H1 (cell line): ENCODE measurements at regions not wholly inside any gene's neighbourhood (a gene's known extent, or its start where the extent isn't known, plus 50 kb on each side); places are given as distances from the start of the nearest gene placed in this dataset.
A peak's percentile ranks its signal among the peaks of the same experiment; 100 is the strongest.

Experiments used
- CTCF ChIA-PET: fragments of 300-600 bp; sonication (Branson Sonifier 250); formaldehyde crosslinking; loops from one replicate; lab custom pipeline; 2021; ENCODE audit not compliant: partially characterized antibody; lab: Charles Lee
- POLR2A ChIA-PET: fragments of 300-600 bp; sonication (Branson Sonifier 250); formaldehyde crosslinking; loops from one replicate; lab custom pipeline; 2021; ENCODE audit warnings: inconsistent platforms; ENCODE audit not compliant: partially characterized antibody; lab: Charles Lee
- DNase-seq, 2 experiments: peaks; one replicate each; pipeline versions ENCODE4 v3.0.0 to v3.0.0-alpha.2; 2010 to 2022; ENCODE audit warnings: low spot score in 2 of 2, low read depth in 1 of 2, mixed read lengths in 1 of 2
- FAIRE-seq: peaks from 2 replicates; lab custom pipeline; 2011; peaks lifted over from hg19 to GRCh38; lab: Jason Lieb, UNC
- H2AFZ ChIP-seq: 2 replicates; pipeline ENCODE4 v1.8.1; 2012; ENCODE audit warnings: low read length, inconsistent platforms
- H2AK5ac ChIP-seq: 2 replicates; pipeline ENCODE4 v1.6.1; 2013; ENCODE audit warnings: low read depth, low read length
- H2BK120ac ChIP-seq: replicated peaks from 2 replicates; pipeline ENCODE3; 2013; ENCODE audit warnings: low read depth, low read length, inconsistent platforms
- H2BK12ac ChIP-seq: 2 replicates; pipeline ENCODE4 v1.6.1; 2013; ENCODE audit warnings: low read depth, low read length
- H2BK15ac ChIP-seq: 2 replicates; pipeline ENCODE4 v1.6.1; 2013; ENCODE audit warnings: low read length
- H2BK20ac ChIP-seq: 2 replicates; pipeline ENCODE4 v1.6.1; 2013; ENCODE audit warnings: low read length
- H2BK5ac ChIP-seq: 2 replicates; pipeline ENCODE4 v1.6.1; 2013; ENCODE audit warnings: low read depth, low read length
- H3K14ac ChIP-seq: 2 replicates; pipeline ENCODE4 v1.6.1; 2013; ENCODE audit warnings: inconsistent platforms; ENCODE audit not compliant: insufficient read length
- H3K18ac ChIP-seq: 2 replicates; pipeline ENCODE4 v1.6.1; 2013; ENCODE audit warnings: low read length; ENCODE audit errors: extremely low read depth
- H3K23ac ChIP-seq: 2 replicates; pipeline ENCODE4 v1.6.1; 2013; ENCODE audit warnings: inconsistent platforms; ENCODE audit not compliant: insufficient read length
- H3K23me2 ChIP-seq: 2 replicates; pipeline ENCODE4 v1.6.1; 2013; ENCODE audit warnings: low read depth, low read length
- H3K27ac ChIP-seq: 2 replicates; pipeline ENCODE4 v1.6.1; 2011; ENCODE audit warnings: low read depth, low read length, inconsistent platforms
- H3K27me3 ChIP-seq, 4 experiments: replicated peaks in 1 of 4; 1 replicate in 1 of 4; 2 replicates in 3 of 4; pipeline versions ENCODE4 v1.6.1 to v1.8.1; 2011 to 2013; ENCODE audit warnings: low read length in 3 of 4, mild to moderate bottlenecking in 3 of 4, inconsistent platforms in 2 of 4, mixed read lengths in 2 of 4, moderate library complexity in 1 of 4; ENCODE audit not compliant: control insufficient read depth in 3 of 4, insufficient read depth in 3 of 4; ENCODE audit errors: extremely low read depth in 1 of 4
- H3K36me3 ChIP-seq, 4 experiments: 2 replicates each; pipeline versions ENCODE4 v1.6.1 to v1.8.1; 2011 to 2013; ENCODE audit warnings: mild to moderate bottlenecking in 4 of 4, low read length in 3 of 4, moderate library complexity in 2 of 4, control low read depth in 1 of 4, inconsistent platforms in 1 of 4; ENCODE audit not compliant: insufficient read depth in 4 of 4, control insufficient read depth in 2 of 4
- H3K4ac ChIP-seq: replicated peaks from 2 replicates; pipeline ENCODE3; 2013; ENCODE audit warnings: low read length, low read depth, mixed read lengths, inconsistent platforms; ENCODE audit not compliant: insufficient read length
- H3K4me1 ChIP-seq, 4 experiments: replicated peaks in 1 of 4; 1 replicate in 1 of 4; 2 replicates in 3 of 4; pipeline versions ENCODE4 v1.6.1 to v1.8.1; 2011 to 2013; ENCODE audit warnings: low read length in 3 of 4, inconsistent platforms in 2 of 4, mixed read lengths in 1 of 4; ENCODE audit not compliant: insufficient read depth in 4 of 4, control insufficient read depth in 3 of 4
- H3K4me2 ChIP-seq, 2 experiments: 2 replicates each; pipeline versions ENCODE4 v1.6.1 to v1.8.1; 2011 to 2013; ENCODE audit warnings: low read depth in 2 of 2, low read length in 2 of 2, control low read depth in 1 of 2, inconsistent platforms in 1 of 2, mild to moderate bottlenecking in 1 of 2; ENCODE audit not compliant: insufficient read depth in 1 of 2
- H3K4me3 ChIP-seq, 4 experiments: fragments of 200-600, 300-600 bp in 1 of 4; sonication (generic), shearing (Covaris generic), sonication (Bioruptor Twin) in 1 of 4; 2 replicates each; pipeline versions ENCODE4 v1.5.1 to v1.8.1; 2011 to 2016; ENCODE audit warnings: low read length in 4 of 4, low read depth in 3 of 4, control low read depth in 2 of 4, inconsistent platforms in 2 of 4, mild to moderate bottlenecking in 2 of 4, mixed read lengths in 1 of 4, moderate library complexity in 1 of 4; ENCODE audit not compliant: insufficient read depth in 2 of 4; ENCODE audit errors: extremely low read depth in 1 of 4
- H3K56ac ChIP-seq: replicated peaks from 2 replicates; pipeline ENCODE3; 2013; ENCODE audit warnings: low read depth, mild to moderate bottlenecking, mixed read lengths, low read length, inconsistent platforms; ENCODE audit not compliant: insufficient read length
- H3K79me1 ChIP-seq: 2 replicates; pipeline ENCODE4 v1.6.1; 2013; ENCODE audit warnings: low read depth, low read length, control low read depth
- H3K79me2 ChIP-seq, 2 experiments: 2 replicates each; pipeline versions ENCODE4 v1.6.1 to v1.8.1; 2012 to 2013; ENCODE audit warnings: low read length in 2 of 2, mild to moderate bottlenecking in 2 of 2, inconsistent platforms in 1 of 2; ENCODE audit not compliant: insufficient read depth in 2 of 2, control insufficient read depth in 1 of 2
- H3K9ac ChIP-seq, 4 experiments: replicated peaks in 1 of 4; 1 replicate in 1 of 4; 2 replicates in 3 of 4; pipeline versions ENCODE4 v1.6.1 to v1.8.1; 2011 to 2013; ENCODE audit warnings: low read depth in 3 of 4, low read length in 3 of 4, control low read depth in 2 of 4, mild to moderate bottlenecking in 2 of 4, moderate library complexity in 2 of 4, inconsistent platforms in 1 of 4; ENCODE audit errors: extremely low read depth in 1 of 4
- H3K9me3 ChIP-seq, 2 experiments: 2 replicates each; pipeline versions ENCODE4 v1.6.1 to v1.8.1; 2012 to 2013; ENCODE audit warnings: mild to moderate bottlenecking in 2 of 2, moderate library complexity in 2 of 2, control low read depth in 1 of 2, inconsistent platforms in 1 of 2, low read depth in 1 of 2, low read length in 1 of 2, mixed read lengths in 1 of 2; ENCODE audit not compliant: insufficient read depth in 2 of 2
- H4K20me1 ChIP-seq, 2 experiments: replicated peaks in 1 of 2; 2 replicates each; pipeline versions ENCODE3 to v1.8.1; 2011 to 2013; ENCODE audit warnings: inconsistent platforms in 2 of 2, low read length in 2 of 2, mild to moderate bottlenecking in 1 of 2; ENCODE audit not compliant: insufficient read depth in 2 of 2, control insufficient read depth in 1 of 2
- H4K5ac ChIP-seq: 2 replicates; pipeline ENCODE4 v1.6.1; 2013; ENCODE audit warnings: low read length, low read depth, mixed read lengths, inconsistent platforms; ENCODE audit not compliant: insufficient read length
- H4K8ac ChIP-seq: 2 replicates; pipeline ENCODE4 v1.8.0; 2013; ENCODE audit warnings: mild to moderate bottlenecking, moderate library complexity, low read length, inconsistent platforms; ENCODE audit not compliant: insufficient read depth; ENCODE audit errors: extremely low read depth
- H4K91ac ChIP-seq: replicated peaks from 2 replicates; pipeline ENCODE3; 2013; ENCODE audit warnings: low read length, mixed read lengths, inconsistent platforms; ENCODE audit not compliant: insufficient read length
- BRCA1 ChIP-seq: IDR thresholded peaks from 2 replicates; pipeline ENCODE4 v1.6.1; 2012; ENCODE audit warnings: low read depth, low read length, improper control_type of control experiment
- FOSL1 ChIP-seq: IDR thresholded peaks from 2 replicates; pipeline ENCODE4 v1.6.1; 2011; ENCODE audit warnings: mild to moderate bottlenecking, low read depth, low read length, moderate library complexity; ENCODE audit not compliant: insufficient read depth
- JUND ChIP-seq: IDR thresholded peaks from 2 replicates; pipeline ENCODE4 v1.6.1; 2011; ENCODE audit warnings: mild to moderate bottlenecking, improper control_type of control experiment, low read length
- RAD21 ChIP-seq, 2 experiments: IDR thresholded peaks in 1 of 2; conservative IDR thresholded peaks in 1 of 2; 2 replicates each; pipeline ENCODE4 v1.6.1; 2011; ENCODE audit warnings: low read depth in 2 of 2, low read length in 2 of 2, improper control_type of control experiment in 1 of 2, inconsistent platforms in 1 of 2, mild to moderate bottlenecking in 1 of 2, moderate library complexity in 1 of 2
- TAF7 ChIP-seq: optimal IDR thresholded peaks from 2 replicates; pipeline ENCODE3; 2011; ENCODE audit warnings: low read depth, mild to moderate bottlenecking, inconsistent platforms, low read length, moderate library complexity, borderline replicate concordance
- WGBS, 2 experiments: shearing (Covaris generic) in 1 of 2; methylation state at CpG; one replicate each; pipeline versions ENCODE4 v1.1.6 to v1.1.7; 2013 to 2015; ENCODE audit warnings: low lambda C conversion rate in 2 of 2, mixed read lengths in 2 of 2, inconsistent platforms in 1 of 2, low coverage in 1 of 2, missing lambda C conversion rate in 1 of 2; ENCODE audit not compliant: insufficient replicate concordance in 2 of 2, insufficient coverage in 1 of 2, insufficient read length in 1 of 2; ENCODE audit errors: extremely low coverage in 1 of 2, missing lambda C conversion rate in 1 of 2; 5-methylcytosine and 5-hydroxymethylcytosine counted together

GRCh38 chr4:132123870-132124623, 1025.0 kb upstream of the PCDH10 start:
- peak overlapping the region; percentile 70 for H4K5ac ChIP-seq
- no peaks in the 10 kb centered on the region for H3K79me2 ChIP-seq
- peak overlapping the region; percentile 95 for H3K18ac ChIP-seq
- peak overlapping the region; percentile 85 for H2BK12ac ChIP-seq
- H3K56ac ChIP-seq, result no peak overlapping the region
- H3K9me3 ChIP-seq, result no peaks in the 10 kb centered on the region
- peak overlapping the region; percentile 95; the same call in 1 of the 2 replicates for H2BK5ac ChIP-seq
- no peaks in the 10 kb centered on the region for H3K27me3 ChIP-seq
- ChIA-PET POLR2A (no interaction called here), CTCF (interaction anchor here (1.0 kb wide), 1 partner anchor 9 kb away, joined by 3 read pairs; no protein-coding TSS in a partner anchor)
- FAIRE-seq (no peak), DNase-seq (peak in 1 of 2 experiments; percentile 47)
- H3K36me3 ChIP-seq, result peaks cover 0 to 14% (median 2%) of the 10 kb centered on the region in 4 experiments; a peak in 2 of 8 replicates
- H2AK5ac ChIP-seq, result 0 out of 2 replicates have a peak overlapping the region, but pooled peaks have one; percentile 39
- no peaks in the 10 kb centered on the region for H3K79me1 ChIP-seq
- peak overlapping the region; percentile 40 for H3K4ac ChIP-seq
- peak overlapping the region; percentile 94 for H4K91ac ChIP-seq
- peak overlapping the region; percentile 22 to 44; a peak in 2 of 4 replicates for H3K4me2 ChIP-seq
- H3K4me1 ChIP-seq, result peaks cover 4 to 14% (median 6%) of the 10 kb centered on the region in 4 experiments; a peak in 5 of 7 replicates
- H3K14ac ChIP-seq, result no peak overlapping the region
- no peak overlapping the region for H3K23ac ChIP-seq
- no peaks in the 10 kb centered on the region for H3K23me2 ChIP-seq
- H4K8ac ChIP-seq, result no peak overlapping the region
- no peaks in the 10 kb centered on the region for H4K20me1 ChIP-seq
- peak overlapping the region; percentile 98 for H2BK20ac ChIP-seq
- peak overlapping the region; percentile 99 for H2BK120ac ChIP-seq
- H3K4me3 ChIP-seq, result peak overlapping the region in 2 of 4 experiments; percentile 34 to 57; a peak in 2 of 8 replicates
- no peak overlapping the region for H2AFZ ChIP-seq
- no peak overlapping the region for H2BK15ac ChIP-seq
- TF ChIP-seq RAD21 (IDR thresholded peaks at IDR 0.05 in 1 of 2, conservative IDR thresholded peaks at IDR 0.05 in 1 of 2; ENCODE audit: low read depth in 2 of 2, low read length in 2 of 2), result no peak
- peak; percentile 58; the same call in 1 of the 2 replicates for TF ChIP-seq JUND
- no peak for TF ChIP-seq BRCA1
- TF ChIP-seq FOSL1, result no peak
- TF ChIP-seq TAF7, result no peak
- TF ChIP-seq, all 59 proteins: peak for 1
- H3K9ac ChIP-seq, result peak overlapping the region in 1 of 4 experiments; percentile 63; a peak in 1 of 7 replicates
- peak overlapping the region; percentile 45; the same call in 1 of the 2 replicates for H3K27ac ChIP-seq
- WGBS, 2 experiments, result 79% methylated on average over 15 of the region's 15 CpGs; no CpG with 5 or more reads in 1 of the 2 experiments
